ENCODE measurements at regions not wholly inside any gene's neighbourhood (a gene's known extent, or its start where the extent isn't known, plus 50 kb on each side); places are given as distances from the start of the nearest gene placed in this dataset.

- no peak overlapping the region for H3K27ac ChIP-seq (ENCODE audit: low read depth, low read length)
- H3K27me3 ChIP-seq (ENCODE audit: control insufficient read depth in 5 of 5, insufficient read depth in 4 of 5, low read length in 5 of 5): peaks cover 0 to 3% (median under 1%) of the 10 kb centered on the region in 5 donors
- H3K4me3 ChIP-seq (ENCODE audit: low read depth in 1 of 5, low read length in 5 of 5): no peak overlapping the region
- H3K9ac ChIP-seq (ENCODE audit: low read length in 5 of 5): no peak overlapping the region
- no peaks in the 10 kb centered on the region for H3K9me3 ChIP-seq (ENCODE audit: control insufficient read depth in 5 of 5, low read length in 5 of 5)
- H3K4me1 ChIP-seq (ENCODE audit: control insufficient read depth in 5 of 5, insufficient read depth in 5 of 5, low read length in 5 of 5): no peaks in the 10 kb centered on the region
- H3K36me3 ChIP-seq (ENCODE audit: control insufficient read depth in 5 of 5, insufficient read depth in 5 of 5, low read length in 5 of 5): no peaks in the 10 kb centered on the region
Observed at GRCh38 chr15:69949485-69949884, 148.2 kb downstream of the TLE3 start.

- H3K9ac ChIP-seq (ENCODE audit: low read length in 5 of 5): no peak overlapping the region
- H3K27ac ChIP-seq (ENCODE audit: low read depth, low read length): no peak overlapping the region
- no peaks in the 10 kb centered on the region for H3K36me3 ChIP-seq (ENCODE audit: control insufficient read depth in 5 of 5, insufficient read depth in 5 of 5, low read length in 5 of 5)
- no peaks in the 10 kb centered on the region for H3K4me1 ChIP-seq (ENCODE audit: control insufficient read depth in 5 of 5, insufficient read depth in 5 of 5, low read length in 5 of 5)
- H3K27me3 ChIP-seq (ENCODE audit: control insufficient read depth in 5 of 5, insufficient read depth in 4 of 5, low read length in 5 of 5): peaks cover 0 to 6% (median 3%) of the 10 kb centered on the region in 5 donors
- no peak overlapping the region for H3K4me3 ChIP-seq (ENCODE audit: low read depth in 1 of 5, low read length in 5 of 5)
- no peaks in the 10 kb centered on the region for H3K9me3 ChIP-seq (ENCODE audit: control insufficient read depth in 5 of 5, low read length in 5 of 5)
Observed at GRCh38 chr15:69951256-69951897, 146.3 kb downstream of the TLE3 start.

GRCh38 chr15:69951898-69952555 is 145.7 kb downstream of the TLE3 start:
- H3K27me3 ChIP-seq (ENCODE audit: control insufficient read depth in 5 of 5, insufficient read depth in 4 of 5, low read length in 5 of 5): peaks cover 0 to 6% (median 3%) of the 10 kb centered on the region in 5 donors
- H3K9me3 ChIP-seq (ENCODE audit: control insufficient read depth in 5 of 5, low read length in 5 of 5): no peaks in the 10 kb centered on the region
- H3K36me3 ChIP-seq (ENCODE audit: control insufficient read depth in 5 of 5, insufficient read depth in 5 of 5, low read length in 5 of 5): no peaks in the 10 kb centered on the region
- H3K9ac ChIP-seq (ENCODE audit: low read length in 5 of 5): no peak overlapping the region
- no peaks in the 10 kb centered on the region for H3K4me1 ChIP-seq (ENCODE audit: control insufficient read depth in 5 of 5, insufficient read depth in 5 of 5, low read length in 5 of 5)
- H3K4me3 ChIP-seq (ENCODE audit: low read depth in 1 of 5, low read length in 5 of 5): no peak overlapping the region
- no peak overlapping the region for H3K27ac ChIP-seq (ENCODE audit: low read depth, low read length)

- H3K36me3 ChIP-seq (ENCODE audit: control insufficient read depth in 5 of 5, insufficient read depth in 5 of 5, low read length in 5 of 5): no peaks in the 10 kb centered on the region
- H3K27ac ChIP-seq (ENCODE audit: low read depth, low read length): no peak overlapping the region
- no peaks in the 10 kb centered on the region for H3K4me1 ChIP-seq (ENCODE audit: control insufficient read depth in 5 of 5, insufficient read depth in 5 of 5, low read length in 5 of 5)
- H3K9me3 ChIP-seq (ENCODE audit: control insufficient read depth in 5 of 5, low read length in 5 of 5): no peaks in the 10 kb centered on the region
- no peak overlapping the region for H3K4me3 ChIP-seq (ENCODE audit: low read depth in 1 of 5, low read length in 5 of 5)
- H3K27me3 ChIP-seq (ENCODE audit: control insufficient read depth in 5 of 5, insufficient read depth in 4 of 5, low read length in 5 of 5): peaks cover 0 to 6% (median 3%) of the 10 kb centered on the region in 5 donors
- H3K9ac ChIP-seq (ENCODE audit: low read length in 5 of 5): no peak overlapping the region
Observed at GRCh38 chr15:69953051-69953450, 144.7 kb downstream of the TLE3 start.

GRCh38 chr15:69953816-69954215 is 143.9 kb downstream of the TLE3 start:
- Histone ChIP-seq H3K27ac (ENCODE audit: low read depth, low read length) (no peak overlapping the region), H3K4me1 (ENCODE audit: control insufficient read depth in 5 of 5, insufficient read depth in 5 of 5, low read length in 5 of 5) (no peaks in the 10 kb centered on the region)

GRCh38 chr15:69954666-69955065 is 143.1 kb downstream of the TLE3 start:
- Histone ChIP-seq H3K9me3 (ENCODE audit: control insufficient read depth in 5 of 5, low read length in 5 of 5) (no peaks in the 10 kb centered on the region), H3K9ac (ENCODE audit: low read length in 5 of 5) (no peak overlapping the region), H3K27me3 (ENCODE audit: control insufficient read depth in 5 of 5, insufficient read depth in 4 of 5, low read length in 5 of 5) (peaks cover 0 to 6% (median 3%) of the 10 kb centered on the region in 5 donors), H3K36me3 (ENCODE audit: control insufficient read depth in 5 of 5, insufficient read depth in 5 of 5, low read length in 5 of 5) (no peaks in the 10 kb centered on the region), H3K4me1 (ENCODE audit: control insufficient read depth in 5 of 5, insufficient read depth in 5 of 5, low read length in 5 of 5) (no peaks in the 10 kb centered on the region), H3K27ac (ENCODE audit: low read depth, low read length) (no peak overlapping the region), H3K4me3 (ENCODE audit: low read depth in 1 of 5, low read length in 5 of 5) (no peak overlapping the region)

More at GRCh38 chr15:69953816-69954215, 143.9 kb downstream of the TLE3 start:
- Histone ChIP-seq H3K9ac (ENCODE audit: low read length in 5 of 5) (no peak overlapping the region), H3K9me3 (ENCODE audit: control insufficient read depth in 5 of 5, low read length in 5 of 5) (no peaks in the 10 kb centered on the region), H3K27me3 (ENCODE audit: control insufficient read depth in 5 of 5, insufficient read depth in 4 of 5, low read length in 5 of 5) (peaks cover 0 to 6% (median 3%) of the 10 kb centered on the region in 5 donors), H3K4me3 (ENCODE audit: low read depth in 1 of 5, low read length in 5 of 5) (no peak overlapping the region), H3K36me3 (ENCODE audit: control insufficient read depth in 5 of 5, insufficient read depth in 5 of 5, low read length in 5 of 5) (no peaks in the 10 kb centered on the region)

- H3K9ac ChIP-seq (ENCODE audit: low read length in 5 of 5): no peak overlapping the region
- no peak overlapping the region for H3K4me3 ChIP-seq (ENCODE audit: low read depth in 1 of 5, low read length in 5 of 5)
- peaks cover 0 to 6% (median 3%) of the 10 kb centered on the region in 5 donors for H3K27me3 ChIP-seq (ENCODE audit: control insufficient read depth in 5 of 5, insufficient read depth in 4 of 5, low read length in 5 of 5)
- H3K4me1 ChIP-seq (ENCODE audit: control insufficient read depth in 5 of 5, insufficient read depth in 5 of 5, low read length in 5 of 5): no peaks in the 10 kb centered on the region
- H3K27ac ChIP-seq (ENCODE audit: low read depth, low read length): no peak overlapping the region
- no peaks in the 10 kb centered on the region for H3K9me3 ChIP-seq (ENCODE audit: control insufficient read depth in 5 of 5, low read length in 5 of 5)
- no peaks in the 10 kb centered on the region for H3K36me3 ChIP-seq (ENCODE audit: control insufficient read depth in 5 of 5, insufficient read depth in 5 of 5, low read length in 5 of 5)
Observed at GRCh38 chr15:69955240-69955894, 142.3 kb downstream of the TLE3 start.

- Histone ChIP-seq H3K9ac (ENCODE audit: low read length in 5 of 5) (no peak overlapping the region), H3K27me3 (ENCODE audit: control insufficient read depth in 5 of 5, insufficient read depth in 4 of 5, low read length in 5 of 5) (peaks cover 0 to 6% (median 3%) of the 10 kb centered on the region in 5 donors), H3K4me3 (ENCODE audit: low read depth in 1 of 5, low read length in 5 of 5) (no peak overlapping the region), H3K4me1 (ENCODE audit: control insufficient read depth in 5 of 5, insufficient read depth in 5 of 5, low read length in 5 of 5) (no peaks in the 10 kb centered on the region), H3K36me3 (ENCODE audit: control insufficient read depth in 5 of 5, insufficient read depth in 5 of 5, low read length in 5 of 5) (no peaks in the 10 kb centered on the region), H3K27ac (ENCODE audit: low read depth, low read length) (no peak overlapping the region), H3K9me3 (ENCODE audit: control insufficient read depth in 5 of 5, low read length in 5 of 5) (no peaks in the 10 kb centered on the region)
Observed at GRCh38 chr15:69956417-69956816, 141.3 kb downstream of the TLE3 start.

GRCh38 chr15:69957175-69957574 is 140.5 kb downstream of the TLE3 start:
- H3K36me3 ChIP-seq (ENCODE audit: control insufficient read depth in 5 of 5, insufficient read depth in 5 of 5, low read length in 5 of 5): no peaks in the 10 kb centered on the region
- H3K27ac ChIP-seq (ENCODE audit: low read depth, low read length): no peak overlapping the region
- H3K4me1 ChIP-seq (ENCODE audit: control insufficient read depth in 5 of 5, insufficient read depth in 5 of 5, low read length in 5 of 5): no peaks in the 10 kb centered on the region
- H3K9ac ChIP-seq (ENCODE audit: low read length in 5 of 5): no peak overlapping the region
- H3K9me3 ChIP-seq (ENCODE audit: control insufficient read depth in 5 of 5, low read length in 5 of 5): no peaks in the 10 kb centered on the region
- H3K4me3 ChIP-seq (ENCODE audit: low read depth in 1 of 5, low read length in 5 of 5): no peak overlapping the region
- peaks cover 0 to 6% (median 3%) of the 10 kb centered on the region in 5 donors for H3K27me3 ChIP-seq (ENCODE audit: control insufficient read depth in 5 of 5, insufficient read depth in 4 of 5, low read length in 5 of 5)

GRCh38 chr15:69958496-69959084 is 139.1 kb downstream of the TLE3 start:
- no peaks in the 10 kb centered on the region for H3K9me3 ChIP-seq (ENCODE audit: control insufficient read depth in 5 of 5, low read length in 5 of 5)
- H3K4me3 ChIP-seq (ENCODE audit: low read depth in 1 of 5, low read length in 5 of 5): no peak overlapping the region
- H3K27me3 ChIP-seq (ENCODE audit: control insufficient read depth in 5 of 5, insufficient read depth in 4 of 5, low read length in 5 of 5): peaks cover 0 to 6% (median 3%) of the 10 kb centered on the region in 5 donors
- no peaks in the 10 kb centered on the region for H3K4me1 ChIP-seq (ENCODE audit: control insufficient read depth in 5 of 5, insufficient read depth in 5 of 5, low read length in 5 of 5)
- H3K27ac ChIP-seq (ENCODE audit: low read depth, low read length): no peak overlapping the region
- H3K9ac ChIP-seq (ENCODE audit: low read length in 5 of 5): no peak overlapping the region
- H3K36me3 ChIP-seq (ENCODE audit: control insufficient read depth in 5 of 5, insufficient read depth in 5 of 5, low read length in 5 of 5): no peaks in the 10 kb centered on the region
